KMS-11 (cell line): ENCODE measurements at regions not wholly inside any gene's neighbourhood (a gene's known extent, or its start where the extent isn't known, plus 50 kb on each side); places are given as distances from the start of the nearest gene placed in this dataset.

Source experiments
- H2AFZ ChIP-seq: fragments of 200-600 bp; sonication (generic); 2 replicates; pipeline ENCODE4 v1.6.1; 2016; ENCODE audit warnings: antibody characterized with exemption, mixed run types, low read depth
- H3K27ac ChIP-seq: fragments of 200-600 bp; sonication (generic); 2 replicates; pipeline ENCODE4 v1.6.1; 2016; ENCODE audit warnings: mild to moderate bottlenecking, mixed run types
- H3K27me3 ChIP-seq: fragments of 200-600 bp; sonication (generic); 2 replicates; pipeline ENCODE4 v1.6.1; 2017; ENCODE audit warnings: mild to moderate bottlenecking, low read depth, mixed run types, moderate library complexity; ENCODE audit not compliant: insufficient read depth
- H3K36me3 ChIP-seq: fragments of 200-600 bp; sonication (generic); 2 replicates; pipeline ENCODE4 v1.6.1; 2017; ENCODE audit warnings: mild to moderate bottlenecking, mixed run types; ENCODE audit not compliant: insufficient read depth
- H3K4me1 ChIP-seq: fragments of 200-600 bp; sonication (generic); 2 replicates; pipeline ENCODE4 v1.6.1; 2016; ENCODE audit warnings: mild to moderate bottlenecking, low read depth, mixed run types; ENCODE audit not compliant: poor library complexity, severe bottlenecking
- H3K4me2 ChIP-seq: fragments of 200-600 bp; sonication (generic); 2 replicates; pipeline ENCODE4 v1.7.0; 2016; ENCODE audit warnings: mild to moderate bottlenecking, mixed run types
- H3K4me3 ChIP-seq: fragments of 200-600 bp; sonication (generic); IDR thresholded peaks from 2 replicates; pipeline ENCODE4 v1.6.1; 2017; ENCODE audit warnings: low read depth, low read length, mixed read lengths; ENCODE audit not compliant: insufficient read depth
- H3K79me2 ChIP-seq: fragments of 200-600 bp; sonication (generic); 2 replicates; pipeline ENCODE4 v1.6.1; 2016; ENCODE audit warnings: low read depth, mixed run types; ENCODE audit not compliant: insufficient read depth
- H3K9ac ChIP-seq: fragments of 200-600 bp; sonication (generic); 2 replicates; pipeline ENCODE4 v1.6.1; 2016; ENCODE audit warnings: mild to moderate bottlenecking, mixed run types
- H4K20me1 ChIP-seq: fragments of 200-600 bp; sonication (generic); 2 replicates; pipeline ENCODE4 v1.6.1; 2016; ENCODE audit warnings: mild to moderate bottlenecking, mixed run types; ENCODE audit not compliant: insufficient read depth
- CTCF ChIP-seq: fragments of 200-600 bp; sonication (generic); conservative IDR thresholded peaks from 2 replicates; pipeline ENCODE4 v1.6.1; 2017; ENCODE audit warnings: low read depth, mild to moderate bottlenecking, antibody characterized with exemption, low read length, moderate library complexity, mixed read lengths

GRCh38 chr10:31744025-31744424 lies 184.6 kb downstream of the ARHGAP12 start:
- H3K79me2 ChIP-seq = no peaks in the 10 kb centered on the region
- H3K9ac ChIP-seq = no peak overlapping the region
- no peaks in the 10 kb centered on the region for H4K20me1 ChIP-seq
- H3K4me3 ChIP-seq = no peak overlapping the region
- H3K4me2 ChIP-seq = no peak overlapping the region
- no peak overlapping the region for H2AFZ ChIP-seq
- no peak overlapping the region for H3K27ac ChIP-seq
- H3K27me3 ChIP-seq = no peaks in the 10 kb centered on the region
- H3K36me3 ChIP-seq = no peaks in the 10 kb centered on the region
- no peak for TF ChIP-seq CTCF
- H3K4me1 ChIP-seq = no peaks in the 10 kb centered on the region

DNA sequence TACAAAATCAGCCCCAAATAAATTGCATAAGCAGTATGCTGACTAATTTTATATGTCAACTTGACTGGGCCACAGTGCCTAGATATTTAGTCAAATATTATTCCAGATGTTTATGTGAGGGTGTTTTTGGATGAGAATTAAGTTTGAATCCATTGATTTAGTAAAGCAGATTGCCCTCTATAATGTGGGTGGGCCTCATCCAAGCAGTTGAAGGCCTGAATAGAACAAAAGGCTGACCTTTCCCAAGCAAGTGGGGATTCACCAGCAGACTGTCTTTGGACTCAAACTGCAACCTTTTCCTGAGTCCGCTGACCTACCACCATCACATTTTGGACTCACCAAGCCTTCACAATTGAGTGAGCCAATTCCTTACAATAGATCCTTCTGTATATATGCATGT lies 186.4 kb downstream of the ARHGAP12 start:
- TF ChIP-seq CTCF = no peak
- Histone ChIP-seq H4K20me1 (no peaks in the 10 kb centered on the region), H2AFZ (no peak overlapping the region), H3K4me1 (no peaks in the 10 kb centered on the region), H3K27me3 (no peaks in the 10 kb centered on the region), H3K27ac (no peak overlapping the region), H3K9ac (no peak overlapping the region), H3K4me3 (no peak overlapping the region), H3K36me3 (no peaks in the 10 kb centered on the region), H3K4me2 (no peak overlapping the region), H3K79me2 (no peaks in the 10 kb centered on the region)

DNA sequence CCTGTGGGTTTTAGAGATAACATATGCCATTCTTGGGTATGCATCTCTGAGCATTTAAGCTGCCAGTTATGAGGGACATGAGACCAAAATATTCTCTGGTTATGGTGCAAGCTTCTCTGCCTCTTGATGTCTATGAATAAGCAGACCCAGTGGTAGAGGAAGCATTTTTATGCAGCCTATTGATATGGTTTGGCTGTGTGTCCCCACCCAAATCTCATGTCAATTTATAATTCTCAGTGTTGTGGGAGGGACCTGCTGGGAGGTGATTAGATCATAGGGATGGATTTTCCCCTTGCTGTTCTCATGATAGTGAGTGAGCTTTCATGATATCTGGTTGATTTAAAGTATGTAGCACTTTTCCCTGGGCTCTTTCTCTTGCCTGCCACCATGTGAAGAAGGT lies 187.2 kb downstream of the ARHGAP12 start:
- Histone ChIP-seq H3K27me3 (no peaks in the 10 kb centered on the region), H3K4me2 (no peak overlapping the region), H3K4me3 (no peak overlapping the region), H3K9ac (no peak overlapping the region), H4K20me1 (no peaks in the 10 kb centered on the region), H3K4me1 (no peaks in the 10 kb centered on the region), H3K27ac (no peak overlapping the region), H3K79me2 (no peaks in the 10 kb centered on the region), H2AFZ (no peak overlapping the region), H3K36me3 (no peaks in the 10 kb centered on the region)
- no peak for TF ChIP-seq CTCF

- no peak overlapping the region for H2AFZ ChIP-seq
Observed at GRCh38 chr10:31739711-31740110, 188.9 kb downstream of the ARHGAP12 start.

More at GRCh38 chr10:31739711-31740110, 188.9 kb downstream of the ARHGAP12 start:
- Histone ChIP-seq H3K27ac (no peak overlapping the region), H3K79me2 (no peaks in the 10 kb centered on the region), H3K4me1 (no peaks in the 10 kb centered on the region), H3K27me3 (no peaks in the 10 kb centered on the region), H3K4me2 (no peak overlapping the region), H4K20me1 (no peaks in the 10 kb centered on the region), H3K9ac (no peak overlapping the region), H3K36me3 (no peaks in the 10 kb centered on the region), H3K4me3 (no peak overlapping the region)
- TF ChIP-seq CTCF = no peak
